Osteoblast (primary cell): ENCODE measurements at regions not wholly inside any gene's neighbourhood (a gene's known extent, or its start where the extent isn't known, plus 50 kb on each side); places are given as distances from the start of the nearest gene placed in this dataset.
A peak's percentile ranks its signal among the peaks of the same experiment; 100 is the strongest.

Experiments
- DNase-seq: peaks from one replicate; pipeline ENCODE4 v3.0.0; 2011; ENCODE audit warnings: low spot score, mixed read lengths; ENCODE audit not compliant: insufficient read length; ENCODE audit errors: missing footprints
- H2AFZ ChIP-seq: 2 replicates; pipeline ENCODE4 v1.6.0; 2011; ENCODE audit warnings: mild to moderate bottlenecking, low read length
- H3K27ac ChIP-seq: 2 replicates; pipeline ENCODE4 v1.5.1; 2011; ENCODE audit warnings: mild to moderate bottlenecking, low read depth, low read length, moderate library complexity
- H3K27me3 ChIP-seq: 2 replicates; pipeline ENCODE4 v1.6.0; 2012; ENCODE audit warnings: mild to moderate bottlenecking, control low read depth, inconsistent platforms, low read length, moderate library complexity; ENCODE audit not compliant: insufficient read depth
- H3K36me3 ChIP-seq: 2 replicates; pipeline ENCODE4 v1.5.1; 2011; ENCODE audit warnings: mild to moderate bottlenecking, low read length, control low read depth, moderate library complexity; ENCODE audit not compliant: insufficient read depth
- H3K4me1 ChIP-seq: 2 replicates; pipeline ENCODE4 v1.5.1; 2011; ENCODE audit warnings: mild to moderate bottlenecking, low read length, control low read depth, moderate library complexity; ENCODE audit not compliant: insufficient read depth
- H3K4me2 ChIP-seq: 2 replicates; pipeline ENCODE4 v1.6.0; 2011; ENCODE audit warnings: mild to moderate bottlenecking, low read length; ENCODE audit not compliant: insufficient read depth
- H3K4me3 ChIP-seq: fragments of 200-600 bp; sonication (generic); 3 replicates; pipeline ENCODE4 v1.5.1; 2012; ENCODE audit warnings: mild to moderate bottlenecking, low read length, inconsistent platforms; ENCODE audit not compliant: insufficient read depth
- H3K79me2 ChIP-seq: 2 replicates; pipeline ENCODE4 v1.6.0; 2012; ENCODE audit warnings: mild to moderate bottlenecking, low read length, control low read depth, inconsistent platforms; ENCODE audit not compliant: insufficient read depth
- H3K9me3 ChIP-seq: 2 replicates; pipeline ENCODE4 v1.5.1; 2011; ENCODE audit warnings: low read depth, low read length, control low read depth
- H4K20me1 ChIP-seq: 2 replicates; pipeline ENCODE4 v1.6.0; 2012; ENCODE audit warnings: mild to moderate bottlenecking, low read length, control low read depth; ENCODE audit not compliant: insufficient read depth
- CTCF ChIP-seq: IDR thresholded peaks from 2 replicates; pipeline ENCODE4 v1.5.1; 2011; ENCODE audit warnings: mild to moderate bottlenecking, low read depth, low read length, moderate library complexity; ENCODE audit errors: extremely low read depth

DNA sequence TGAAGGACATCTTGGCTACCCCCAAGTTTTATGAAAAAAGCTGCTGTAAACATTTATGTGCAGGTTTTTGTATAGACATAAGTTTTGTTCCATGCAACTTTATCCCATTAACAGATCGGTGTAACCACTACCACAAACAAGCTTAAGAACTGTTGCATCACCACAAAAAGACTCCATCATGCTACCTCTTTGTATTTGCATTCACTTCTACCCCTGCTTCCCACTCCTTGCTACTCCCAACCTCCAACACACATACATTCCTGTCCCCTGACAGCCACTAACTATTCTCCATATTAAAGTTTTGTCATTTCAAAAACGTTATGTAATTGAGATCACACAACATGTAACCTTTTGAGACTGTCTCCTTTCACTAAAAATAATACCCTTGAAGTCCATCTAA is 57.8 kb upstream of the LHFPL2 start:
- no peak for TF ChIP-seq CTCF
- DNase-seq: no peak
- H3K27ac ChIP-seq: no peak overlapping the region

DNA sequence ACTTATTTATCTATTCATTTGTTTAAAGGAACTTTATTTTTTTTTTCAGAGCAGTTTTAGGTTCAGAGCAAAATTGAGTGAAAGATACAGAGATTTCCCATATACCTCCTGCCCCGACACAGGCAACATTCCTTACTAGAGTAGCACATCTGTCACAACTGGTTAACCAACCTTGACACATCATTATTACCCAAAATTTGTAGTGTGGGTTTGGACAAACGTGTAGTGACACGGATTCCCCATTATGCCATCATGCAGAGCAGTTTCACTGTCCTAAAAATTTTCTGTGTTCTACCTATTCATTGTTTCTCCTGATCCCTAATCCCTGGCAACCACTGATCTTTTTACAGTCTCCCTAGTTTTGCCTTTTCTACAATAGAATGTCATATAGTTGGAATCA is 57.3 kb upstream of the LHFPL2 start:
- no peak overlapping the region for H3K4me3 ChIP-seq
- no peak overlapping the region for H3K4me2 ChIP-seq
- no peaks in the 10 kb centered on the region for H3K9me3 ChIP-seq
- no peaks in the 10 kb centered on the region for H4K20me1 ChIP-seq
- H3K36me3 ChIP-seq: no peaks in the 10 kb centered on the region
- H2AFZ ChIP-seq: no peak overlapping the region
- H3K27ac ChIP-seq: no peak overlapping the region
- no peak for DNase-seq
- H3K79me2 ChIP-seq: no peaks in the 10 kb centered on the region
- H3K4me1 ChIP-seq: no peaks in the 10 kb centered on the region
- no peak for TF ChIP-seq CTCF
- H3K27me3 ChIP-seq: no peaks in the 10 kb centered on the region

More for the DNA sequence above, 57.8 kb upstream of the LHFPL2 start:
- Histone ChIP-seq H3K36me3 (no peaks in the 10 kb centered on the region), H3K27me3 (no peaks in the 10 kb centered on the region), H4K20me1 (no peaks in the 10 kb centered on the region), H3K4me1 (no peaks in the 10 kb centered on the region), H2AFZ (no peak overlapping the region), H3K79me2 (no peaks in the 10 kb centered on the region), H3K4me3 (no peak overlapping the region), H3K9me3 (no peaks in the 10 kb centered on the region), H3K4me2 (no peak overlapping the region)

- Histone ChIP-seq H3K4me1 (peaks cover 12% of the 10 kb centered on the region), H3K27ac (no peak overlapping the region), H4K20me1 (no peaks in the 10 kb centered on the region), H3K27me3 (no peaks in the 10 kb centered on the region), H3K36me3 (no peaks in the 10 kb centered on the region), H3K4me3 (no peak overlapping the region), H3K4me2 (no peak overlapping the region), H3K79me2 (no peaks in the 10 kb centered on the region), H2AFZ (no peak overlapping the region), H3K9me3 (no peaks in the 10 kb centered on the region)
- TF ChIP-seq CTCF: no peak
- DNase-seq: no peak
These were observed 53.3 kb upstream of the LHFPL2 start for GRCh38 chr5:78701795-78702410.

DNA sequence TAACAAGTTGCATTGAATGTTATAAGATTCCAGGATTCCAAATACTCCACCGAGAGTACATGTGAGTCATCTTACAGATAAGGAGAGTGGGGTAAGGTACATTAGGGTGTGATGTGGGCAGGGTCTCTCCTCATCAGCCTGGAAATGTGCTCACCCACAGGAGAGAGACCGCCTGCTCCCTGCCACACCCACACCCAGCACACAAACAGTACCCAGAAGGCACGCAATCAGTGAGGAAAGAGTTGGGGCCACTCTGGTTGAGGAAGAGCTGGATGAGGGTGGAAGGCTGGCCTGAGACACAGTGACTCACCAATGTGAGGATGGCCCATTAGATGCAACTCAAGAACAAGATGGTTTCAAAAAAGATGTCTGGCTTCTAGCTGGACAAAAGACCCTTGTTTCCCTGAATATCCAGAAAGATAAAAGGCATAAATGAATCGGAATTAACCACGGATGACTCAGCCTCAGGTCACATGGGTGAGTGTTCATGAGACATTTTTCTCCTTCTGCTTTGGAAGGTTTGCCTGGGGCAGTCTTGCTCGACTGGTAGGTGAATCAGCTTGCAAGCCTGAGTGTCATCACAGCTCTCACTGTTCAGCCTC is 51.1 kb upstream of the LHFPL2 start:
- no peak for TF ChIP-seq CTCF
- H3K79me2 ChIP-seq: no peaks in the 10 kb centered on the region
- H3K4me2 ChIP-seq: peak overlapping the region; percentile 66
- peak; percentile 69 for DNase-seq
- peaks cover 18% of the 10 kb centered on the region for H3K4me1 ChIP-seq
- H3K36me3 ChIP-seq: no peaks in the 10 kb centered on the region
- peak overlapping the region; percentile 72 for H3K27ac ChIP-seq
- H3K9me3 ChIP-seq: no peaks in the 10 kb centered on the region
- H3K4me3 ChIP-seq: peak overlapping the region; percentile 17
- H2AFZ ChIP-seq: peak overlapping the region; percentile 80
- no peaks in the 10 kb centered on the region for H4K20me1 ChIP-seq
- H3K27me3 ChIP-seq: no peaks in the 10 kb centered on the region
